GM21717 (cell line): ENCODE measurements at regions not wholly inside any gene's neighbourhood (a gene's known extent, or its start where the extent isn't known, plus 50 kb on each side); places are given as distances from the start of the nearest gene placed in this dataset.

Experiments used
- ATAC-seq: cut with Tn5 transposase; IDR thresholded peaks from one replicate; pipeline ENCODE4 v1.9.1; 2021; ENCODE audit warnings: mild to moderate bottlenecking, moderate library complexity; ENCODE audit not compliant: unreplicated experiment

DNA sequence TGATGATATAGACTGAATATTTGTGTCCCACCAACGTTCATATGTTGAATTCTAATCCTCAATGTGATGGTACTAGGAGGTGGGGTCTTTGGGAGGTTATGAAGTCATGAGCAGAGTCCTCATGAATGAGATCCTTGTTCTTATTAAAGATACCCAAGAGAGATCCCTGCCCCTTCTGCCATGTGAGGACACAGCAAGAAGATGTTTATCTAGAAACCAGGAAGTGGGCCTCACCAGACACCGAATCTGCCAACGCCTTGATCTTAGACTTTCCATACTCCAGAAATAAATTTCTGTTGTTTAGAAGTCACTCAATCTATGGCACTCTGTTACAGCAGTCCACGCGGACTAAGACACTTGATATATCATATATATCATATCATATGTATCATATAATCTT is 67.7 kb upstream of the GCM1 start:
- no peak for ATAC-seq

DNA sequence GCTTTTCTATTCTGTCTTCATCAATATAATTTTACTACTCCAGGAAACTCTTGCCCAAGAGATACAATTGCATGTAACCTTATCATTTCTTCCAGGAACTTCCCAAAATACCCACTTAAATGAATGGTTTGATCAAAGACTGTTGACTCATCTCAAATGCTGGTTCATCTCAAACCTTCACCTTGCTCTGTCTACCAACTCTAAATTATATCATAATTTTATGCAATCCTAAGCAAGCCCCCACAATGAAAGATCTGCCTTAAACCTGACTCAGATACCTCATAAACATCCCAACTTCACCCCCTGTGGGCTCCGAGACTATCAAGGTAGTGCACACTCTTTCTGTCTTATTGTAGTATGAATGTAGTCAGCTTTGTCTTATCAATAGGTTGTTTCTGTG is 65.5 kb upstream of the GCM1 start:
- no peak for ATAC-seq

DNA sequence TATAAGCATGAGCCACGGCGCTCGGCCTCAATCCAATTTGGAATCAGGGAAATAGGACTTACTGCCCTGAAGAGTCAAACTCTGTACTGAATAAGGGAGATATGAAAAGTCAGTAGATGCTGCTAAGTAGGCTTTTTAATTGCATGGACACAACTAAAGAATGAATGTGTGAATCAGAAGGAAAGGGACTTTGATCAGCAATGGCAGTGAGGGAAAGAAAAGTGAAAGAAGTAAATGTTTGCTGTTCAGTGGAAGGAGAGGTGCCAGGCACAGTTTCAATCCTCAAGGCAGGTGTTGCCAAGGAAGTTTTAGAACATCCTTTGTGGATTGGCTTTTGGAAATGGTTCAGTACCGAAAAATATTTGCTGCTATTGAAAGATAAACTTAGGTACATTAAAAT is 62.2 kb upstream of the GCM1 start:
- ATAC-seq: no peak

- no peak for ATAC-seq
These were observed 61.0 kb upstream of the GCM1 start for GRCh38 chr6:53209681-53210080.

DNA sequence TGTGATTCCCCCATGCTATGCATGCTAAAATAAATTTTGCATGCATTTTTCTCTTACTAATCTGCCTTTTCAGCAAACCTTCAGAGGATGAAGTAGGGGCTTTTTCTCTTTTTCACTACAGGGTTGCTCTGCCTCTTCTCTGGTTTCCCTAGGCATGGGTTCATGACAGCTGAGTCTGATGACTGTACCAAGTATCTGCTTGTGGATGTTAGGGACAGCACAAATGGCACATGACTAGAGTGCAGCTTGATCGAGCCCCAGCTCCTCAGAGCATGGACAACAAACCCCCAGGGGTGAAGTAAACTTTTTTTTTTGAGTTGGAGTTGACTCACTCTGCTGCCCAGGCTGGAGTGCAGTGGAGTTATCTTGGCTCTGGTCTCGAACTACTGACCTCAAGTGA is 57.1 kb upstream of the GCM1 start:
- ATAC-seq: no peak

DNA sequence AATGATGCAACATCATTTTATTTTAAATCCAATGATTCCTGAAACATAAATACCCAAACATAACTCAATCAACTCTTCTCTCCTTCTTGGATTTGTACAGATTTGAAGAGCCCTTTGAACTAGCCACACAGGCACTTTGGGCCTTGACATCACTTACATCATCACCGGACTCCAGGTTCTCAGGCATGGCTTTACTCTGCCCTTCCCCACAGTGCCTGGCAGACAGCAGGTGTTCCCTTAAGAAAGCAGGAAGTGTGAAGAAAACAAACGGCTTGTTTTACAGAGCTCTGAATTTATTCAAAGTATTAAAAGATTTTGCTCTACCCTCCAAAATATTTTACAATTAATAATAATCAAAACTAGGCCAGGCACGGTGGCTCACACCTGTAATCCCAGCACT is 54.8 kb upstream of the GCM1 start:
- ATAC-seq: no peak

DNA sequence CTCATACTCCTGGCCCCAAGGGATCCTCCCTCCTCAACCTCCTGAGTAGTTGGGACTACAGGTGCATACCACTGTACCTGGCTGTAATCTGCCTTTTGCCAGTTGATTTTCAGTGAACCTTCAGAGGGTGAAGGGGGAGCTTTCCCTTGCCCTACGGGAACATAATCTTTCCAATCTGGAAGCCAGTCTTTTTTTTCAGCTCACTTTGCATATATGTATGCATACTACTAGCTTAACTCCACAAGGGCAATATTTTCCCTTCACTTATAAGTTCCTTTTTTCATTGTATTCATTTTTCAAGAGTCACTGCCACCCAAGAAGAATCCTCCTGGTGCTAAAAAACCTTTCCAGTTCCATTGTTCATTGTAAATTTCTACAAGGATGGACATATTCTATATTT is 53.4 kb upstream of the GCM1 start:
- no peak for ATAC-seq

- no peak for ATAC-seq
These were observed 52.6 kb upstream of the GCM1 start for GRCh38 chr6:53201270-53201669.

DNA sequence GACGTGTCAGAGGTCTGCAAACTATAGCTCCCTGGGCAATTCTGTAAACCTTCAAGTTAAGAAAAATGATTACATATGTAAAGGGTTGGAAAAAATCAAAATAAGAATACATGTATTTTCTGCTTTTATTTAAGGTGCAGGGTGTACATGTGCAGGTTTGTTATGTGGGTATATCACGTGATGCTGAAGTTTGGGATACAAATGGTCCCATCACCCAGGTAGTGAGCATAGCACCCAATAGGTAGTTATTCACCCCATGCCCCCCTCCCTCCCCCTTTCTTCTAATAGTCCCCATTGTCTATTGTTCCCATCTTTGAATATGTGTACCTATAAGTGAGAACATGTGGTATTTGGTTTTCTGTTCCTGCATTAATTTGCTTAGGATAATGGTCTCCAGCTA is 51.1 kb upstream of the GCM1 start:
- ATAC-seq: no peak

GRCh38 chr6:53199156-53199555 is 50.5 kb upstream of the GCM1 start:
- peak; percentile 97 for ATAC-seq
